CD4-positive, alpha-beta T cell treated with Interleukin-21 for 1 hour (primary cell): ENCODE measurements at regions not wholly inside any gene's neighbourhood (a gene's known extent, or its start where the extent isn't known, plus 50 kb on each side); places are given as distances from the start of the nearest gene placed in this dataset.
"Not testable (repeated sequence)": the region's sequence is repeated elsewhere in the genome, so short reads cannot be mapped to it uniquely, and the experiment has no call there.

Source experiments
- DNase-seq: peaks from one replicate; pipeline ENCODE4 v3.0.0-alpha.2; 2020

GRCh38 chr16:64718486-64718885 is 403.4 kb downstream of the CDH11 start:
- no peak for DNase-seq

GRCh38 chr16:64717871-64718270 is 404.0 kb downstream of the CDH11 start:
- DNase-seq = no peak

GRCh38 chr16:64715624-64716023 is 406.2 kb downstream of the CDH11 start:
- DNase-seq = no peak

GRCh38 chr16:64712026-64712425 is 409.8 kb downstream of the CDH11 start:
- no peak for DNase-seq

GRCh38 chr16:64711596-64711995 is 410.3 kb downstream of the CDH11 start:
- no peak for DNase-seq

GRCh38 chr16:64711026-64711425 is 410.8 kb downstream of the CDH11 start:
- no peak for DNase-seq

- no peak for DNase-seq
Measured at GRCh38 chr16:64705443-64705842, 416.4 kb downstream of the CDH11 start.

GRCh38 chr16:64704386-64704785 is 417.5 kb downstream of the CDH11 start:
- no peak for DNase-seq

- no peak for DNase-seq
Measured at GRCh38 chr16:64702415-64702814, 419.4 kb downstream of the CDH11 start.

- no peak for DNase-seq
Measured at GRCh38 chr16:64700628-64701027, 421.2 kb downstream of the CDH11 start.

- DNase-seq = no peak
Measured at GRCh38 chr16:64696866-64697265, 425.0 kb downstream of the CDH11 start.

- DNase-seq = no peak
Measured at GRCh38 chr16:64695684-64696083, 426.2 kb downstream of the CDH11 start.

- no peak for DNase-seq
Measured at GRCh38 chr16:64693946-64694345, 427.9 kb downstream of the CDH11 start.

- no peak for DNase-seq
Measured at GRCh38 chr16:64687786-64688185, 434.1 kb downstream of the CDH11 start.

GRCh38 chr16:64687123-64687522 is 434.7 kb downstream of the CDH11 start:
- DNase-seq = no peak

- no peak for DNase-seq
Measured at GRCh38 chr16:64679976-64680690, 441.7 kb downstream of the CDH11 start.

GRCh38 chr16:64669573-64669972 is 452.3 kb downstream of the CDH11 start:
- DNase-seq = no peak

- DNase-seq = no peak
Measured at GRCh38 chr16:64667334-64667877, 454.5 kb downstream of the CDH11 start.

- not testable (repeated sequence) for DNase-seq
Measured at GRCh38 chr16:64662312-64662711, 459.6 kb downstream of the CDH11 start.

- DNase-seq = no peak
Measured at GRCh38 chr16:64659866-64660265, 462.0 kb downstream of the CDH11 start.

- DNase-seq = no peak
Measured at GRCh38 chr16:64657316-64658011, 464.4 kb downstream of the CDH11 start.

GRCh38 chr16:64656471-64656870 is 465.4 kb downstream of the CDH11 start:
- DNase-seq = no peak

GRCh38 chr16:64654178-64654577 is 467.7 kb downstream of the CDH11 start:
- DNase-seq = no peak

GRCh38 chr16:64648282-64648681 is 473.6 kb downstream of the CDH11 start:
- no peak for DNase-seq
